GM23248 (cell line): ENCODE measurements at regions not wholly inside any gene's neighbourhood (a gene's known extent, or its start where the extent isn't known, plus 50 kb on each side); places are given as distances from the start of the nearest gene placed in this dataset.

Experiments
- DNase-seq: peaks from one replicate; pipeline ENCODE4 v3.0.0-alpha.2; 2015
- H2AFZ ChIP-seq: fragments of 200-600 bp; sonication (generic); 2 replicates; pipeline ENCODE4 v1.6.1; 2016; ENCODE audit warnings: antibody characterized with exemption
- H3F3A ChIP-seq: fragments of 200-600 bp; sonication (generic); 2 replicates; pipeline ENCODE4 v1.6.1; 2016; ENCODE audit warnings: mild to moderate bottlenecking, antibody characterized with exemption, mixed run types; ENCODE audit not compliant: insufficient read depth
- H3K27ac ChIP-seq: fragments of 200-600 bp; sonication (generic); 2 replicates; pipeline ENCODE4 v1.5.1; 2016; ENCODE audit warnings: mild to moderate bottlenecking
- H3K27me3 ChIP-seq: fragments of 200-600 bp; sonication (generic); replicated peaks from 2 replicates; pipeline ENCODE4 v1.6.1; 2016; ENCODE audit warnings: mild to moderate bottlenecking; ENCODE audit not compliant: insufficient read depth
- H3K36me3 ChIP-seq: fragments of 200-600 bp; sonication (generic); 2 replicates; pipeline ENCODE4 v1.6.1; 2016; ENCODE audit warnings: low read depth, mild to moderate bottlenecking
- H3K4me1 ChIP-seq: fragments of 200-600 bp; sonication (generic); 2 replicates; pipeline ENCODE4 v1.6.1; 2016; ENCODE audit warnings: mild to moderate bottlenecking; ENCODE audit not compliant: insufficient read depth
- H3K4me2 ChIP-seq: fragments of 200-600 bp; sonication (generic); one replicate; pipeline ENCODE4 v1.6.1; 2016; ENCODE audit warnings: mild to moderate bottlenecking; ENCODE audit not compliant: unreplicated experiment
- H3K4me3 ChIP-seq: fragments of 200-600 bp; sonication (generic); 2 replicates; pipeline ENCODE4 v1.5.1; 2016; ENCODE audit warnings: mild to moderate bottlenecking
- H3K79me2 ChIP-seq: fragments of 200-600 bp; sonication (generic); 2 replicates; pipeline ENCODE4 v1.6.1; 2016; ENCODE audit warnings: mild to moderate bottlenecking; ENCODE audit not compliant: insufficient read depth
- H3K9ac ChIP-seq: fragments of 200-600 bp; sonication (generic); 2 replicates; pipeline ENCODE4 v1.6.1; 2016; ENCODE audit warnings: mild to moderate bottlenecking
- H3K9me2 ChIP-seq: fragments of 200-600 bp; sonication (generic); 2 replicates; pipeline ENCODE4 v1.6.1; 2016; ENCODE audit warnings: mixed run types, mild to moderate bottlenecking, moderate library complexity; ENCODE audit not compliant: insufficient read depth
- H3K9me3 ChIP-seq: fragments of 200-600 bp; sonication (generic); one replicate; pipeline ENCODE4 v1.6.1; 2017; ENCODE audit warnings: low read depth
- H4K20me1 ChIP-seq: fragments of 200-600 bp; sonication (generic); 2 replicates; pipeline ENCODE4 v1.6.0; 2016; ENCODE audit not compliant: insufficient read depth
- EZH2 ChIP-seq: fragments of 200-600 bp; sonication (generic); IDR thresholded peaks from 2 replicates; pipeline ENCODE4 v1.6.1; 2018; ENCODE audit warnings: antibody characterized with exemption, mild to moderate bottlenecking; ENCODE audit not compliant: insufficient read depth, poor library complexity, severe bottlenecking
- EZH2phosphoT487 ChIP-seq: fragments of 200-600 bp; sonication (generic); IDR thresholded peaks from 2 replicates; pipeline ENCODE4 v1.6.1; 2018; ENCODE audit warnings: antibody characterized with exemption, moderate library complexity, mild to moderate bottlenecking, low read depth; ENCODE audit not compliant: insufficient read depth
- WGBS, 2 experiments: methylation state at CpG; one replicate each; pipeline ENCODE4 v1.1.6; 2015 to 2017; ENCODE audit warnings: low lambda C conversion rate in 2 of 2, low coverage in 1 of 2; ENCODE audit errors: missing lambda C conversion rate in 2 of 2; 5-methylcytosine and 5-hydroxymethylcytosine counted together
- in situ Hi-C: fragments of 300-500 bp; cut with MboI; formaldehyde crosslinking; loops from 2 replicates; pipeline ENCODE4 v1.15.0; 2020

- Histone ChIP-seq H3K4me3 (no peak overlapping the region), H3K9me3 (no peaks in the 10 kb centered on the region), H3K79me2 (no peaks in the 10 kb centered on the region), H3K27ac (no peak overlapping the region), H2AFZ (no peak overlapping the region), H4K20me1 (no peaks in the 10 kb centered on the region), H3K27me3 (no peaks in the 10 kb centered on the region; the same call in 1 of the 2 replicates), H3K36me3 (no peaks in the 10 kb centered on the region), H3K9ac (no peak overlapping the region), H3K4me1 (no peaks in the 10 kb centered on the region), H3F3A (0 out of 2 replicates have a peak, but pooled peaks cover 6% of the 10 kb centered on the region), H3K4me2 (no peak overlapping the region), H3K9me2 (no peaks in the 10 kb centered on the region)
- TF ChIP-seq EZH2phosphoT487 (no peak), EZH2 (no peak)
- in situ Hi-C loops = no loop called here
- no peak for DNase-seq
- 94 to 95% methylated on average over 16 of the region's 16 CpGs for WGBS, 2 experiments
Observed at GRCh38 chr20:58099291-58099935, 129.0 kb downstream of the ANKRD60 start.

- Histone ChIP-seq H3K27ac (no peak overlapping the region), H3K27me3 (no peaks in the 10 kb centered on the region; the same call in 1 of the 2 replicates), H3K9me3 (no peaks in the 10 kb centered on the region), H3K4me1 (no peaks in the 10 kb centered on the region), H3F3A (0 out of 2 replicates have a peak, but pooled peaks cover 6% of the 10 kb centered on the region), H4K20me1 (no peaks in the 10 kb centered on the region), H3K36me3 (no peaks in the 10 kb centered on the region), H3K4me2 (no peak overlapping the region), H3K79me2 (no peaks in the 10 kb centered on the region), H2AFZ (no peak overlapping the region), H3K9me2 (no peaks in the 10 kb centered on the region), H3K4me3 (no peak overlapping the region), H3K9ac (no peak overlapping the region)
- DNase-seq = no peak
- WGBS, 2 experiments = 94% methylated on average over 4 of the region's 4 CpGs
- in situ Hi-C loops = no loop called here
- no peak for TF ChIP-seq EZH2
- no peak for TF ChIP-seq EZH2phosphoT487
Observed at GRCh38 chr20:58098571-58098970, 129.9 kb downstream of the ANKRD60 start.

- no peaks in the 10 kb centered on the region for H3K4me1 ChIP-seq
- H2AFZ ChIP-seq = no peak overlapping the region
- no peaks in the 10 kb centered on the region for H3K9me2 ChIP-seq
- H3K9ac ChIP-seq = no peak overlapping the region
- H3F3A ChIP-seq = 0 out of 2 replicates have a peak, but pooled peaks cover 6% of the 10 kb centered on the region
- H3K27ac ChIP-seq = no peak overlapping the region
- H3K27me3 ChIP-seq = no peaks in the 10 kb centered on the region; the same call in 1 of the 2 replicates
- 72 to 83% methylated on average over 7 of the region's 7 CpGs for WGBS, 2 experiments
- H3K79me2 ChIP-seq = no peaks in the 10 kb centered on the region
- no peaks in the 10 kb centered on the region for H3K36me3 ChIP-seq
- H4K20me1 ChIP-seq = no peaks in the 10 kb centered on the region
- H3K4me3 ChIP-seq = no peak overlapping the region
- in situ Hi-C loops = no loop called here
- H3K4me2 ChIP-seq = no peak overlapping the region
- H3K9me3 ChIP-seq = no peaks in the 10 kb centered on the region
- DNase-seq = no peak
- TF ChIP-seq EZH2 (no peak), EZH2phosphoT487 (no peak)
Observed at GRCh38 chr20:58097943-58098342, 130.5 kb downstream of the ANKRD60 start.

- WGBS, 2 experiments = 81 to 85% methylated on average over 4 of the region's 4 CpGs
- no peak overlapping the region for H3K27ac ChIP-seq
- in situ Hi-C loops = no loop called here
Observed at GRCh38 chr20:58097429-58097828, 131.0 kb downstream of the ANKRD60 start.

More at GRCh38 chr20:58097429-58097828, 131.0 kb downstream of the ANKRD60 start:
- DNase-seq = no peak
- H2AFZ ChIP-seq = no peak overlapping the region
- H3F3A ChIP-seq = 0 out of 2 replicates have a peak, but pooled peaks cover 2% of the 10 kb centered on the region
- no peaks in the 10 kb centered on the region for H3K9me3 ChIP-seq
- no peak overlapping the region for H3K4me2 ChIP-seq
- TF ChIP-seq EZH2phosphoT487 = no peak
- TF ChIP-seq EZH2 = no peak
- H3K27me3 ChIP-seq = no peaks in the 10 kb centered on the region; the same call in 1 of the 2 replicates
- no peaks in the 10 kb centered on the region for H3K79me2 ChIP-seq
- H4K20me1 ChIP-seq = no peaks in the 10 kb centered on the region
- H3K9me2 ChIP-seq = no peaks in the 10 kb centered on the region
- no peaks in the 10 kb centered on the region for H3K4me1 ChIP-seq
- no peak overlapping the region for H3K4me3 ChIP-seq
- H3K36me3 ChIP-seq = no peaks in the 10 kb centered on the region
- H3K9ac ChIP-seq = no peak overlapping the region
